K562 (cell line): ENCODE measurements at regions not wholly inside any gene's neighbourhood (a gene's known extent, or its start where the extent isn't known, plus 50 kb on each side); places are given as distances from the start of the nearest gene placed in this dataset.

ENCODE experiments used
- ATAC-seq: fragments of 200-7000 bp; cut with Tn5 transposase; 3 replicates; pipeline ENCODE4 v1.9.1; 2020; ENCODE audit warnings: moderate library complexity
- BruUV-seq: library from RNA; stranded (reverse); fragments of 400-500 nt; replicated peaks from 2 replicates; lab custom pipeline; 2021; lab: Mats Ljungman, UMichigan
- CTCF ChIA-PET: fragments of 300-600 bp; formaldehyde crosslinking; extraction: SDS; loops from one replicate; lab custom pipeline; 2021; ENCODE audit warnings: low intra/inter-chr PET ratio; lab: Yijun Ruan, JAX
- POLR2A ChIA-PET: fragments of 300-600, 350-650 bp; sonication (Branson Sonifier 250); formaldehyde crosslinking; extraction: SDS; loops from one replicate; lab custom pipeline; 2021; ENCODE audit warnings: antibody characterized with exemption, inconsistent platforms; lab: Yijun Ruan, JAX
- DNase-seq, 4 experiments: peaks; one replicate each; pipeline versions ENCODE4 v3.0.0 to v3.0.0-alpha.2; 2011 to 2018; ENCODE audit warnings: low spot score in 3 of 4, mixed read lengths in 3 of 4; ENCODE audit errors: extremely low read depth in 1 of 4
- FAIRE-seq: peaks from 2 replicates; lab custom pipeline; 2011; peaks lifted over from hg19 to GRCh38; lab: Jason Lieb, UNC
- H2AFZ ChIP-seq: 2 replicates; pipeline ENCODE4 v1.6.0; 2011; ENCODE audit warnings: low read depth, low read length, control low read depth, inconsistent platforms
- H3K27ac ChIP-seq: fragments of 200-600 bp; 3 replicates; pipeline ENCODE4 v1.8.0; 2011; ENCODE audit warnings: low read depth, mild to moderate bottlenecking, control low read depth, inconsistent platforms, low read length, moderate library complexity, mixed read lengths; ENCODE audit errors: extremely low read depth
- H3K27me3 ChIP-seq, 2 experiments: fragments of 300-600 bp in 1 of 2; 2 replicates in 1 of 2; 3 replicates in 1 of 2; pipeline versions ENCODE4 v1.6.0 to v1.8.0; 2011; ENCODE audit warnings: inconsistent platforms in 2 of 2, low read length in 2 of 2, mild to moderate bottlenecking in 1 of 2, mixed read lengths in 1 of 2, moderate library complexity in 1 of 2; ENCODE audit not compliant: control insufficient read depth in 2 of 2, insufficient read depth in 2 of 2
- H3K36me3 ChIP-seq: fragments of 300-600 bp; 3 replicates; pipeline ENCODE4 v1.8.0; 2011; ENCODE audit warnings: mild to moderate bottlenecking, low read length, inconsistent platforms; ENCODE audit not compliant: control insufficient read depth, insufficient read depth
- H3K4me1 ChIP-seq, 2 experiments: fragments of 200-600 bp in 1 of 2; replicated peaks in 1 of 2; 2 replicates in 1 of 2; 3 replicates in 1 of 2; pipeline versions ENCODE4 v1.5.1 to v1.8.0; 2011; ENCODE audit warnings: inconsistent platforms in 2 of 2, low read length in 2 of 2, mild to moderate bottlenecking in 1 of 2, mixed read lengths in 1 of 2, moderate library complexity in 1 of 2; ENCODE audit not compliant: control insufficient read depth in 2 of 2, insufficient read depth in 2 of 2
- H3K4me2 ChIP-seq: 2 replicates; pipeline ENCODE4 v1.6.1; 2011; ENCODE audit warnings: low read length, control low read depth, inconsistent platforms, mixed read lengths; ENCODE audit not compliant: insufficient read depth
- H3K4me3 ChIP-seq: fragments of 200-600 bp; sonication (generic), shearing (Covaris generic); 2 replicates; pipeline ENCODE4 v1.5.1; 2016; ENCODE audit warnings: control low read depth, inconsistent platforms
- H3K79me2 ChIP-seq: fragments of 200-600 bp; 3 replicates; pipeline ENCODE4 v1.8.0; 2011; ENCODE audit warnings: low read length, inconsistent platforms; ENCODE audit not compliant: control insufficient read depth, insufficient read depth
- H3K9ac ChIP-seq, 2 experiments: 2 replicates each; pipeline versions ENCODE4 v1.6.0 to v1.6.1; 2011; ENCODE audit warnings: low read depth in 2 of 2, low read length in 2 of 2, control low read depth in 1 of 2, inconsistent platforms in 1 of 2, mild to moderate bottlenecking in 1 of 2, mixed read lengths in 1 of 2; ENCODE audit not compliant: insufficient read depth in 1 of 2
- H3K9me1 ChIP-seq: one replicate; pipeline ENCODE4 v1.6.0; 2011; ENCODE audit warnings: inconsistent platforms, mild to moderate bottlenecking, low read length, moderate library complexity; ENCODE audit not compliant: control insufficient read depth, insufficient read depth
- H3K9me3 ChIP-seq: replicated peaks from 2 replicates; pipeline ENCODE4 v1.5.1; 2011; ENCODE audit warnings: low read depth, low read length, inconsistent platforms; ENCODE audit not compliant: control insufficient read depth, insufficient read depth
- H4K20me1 ChIP-seq: replicated peaks from 2 replicates; pipeline ENCODE4 v1.6.1; 2011; ENCODE audit warnings: low read length, inconsistent platforms, mixed read lengths; ENCODE audit not compliant: control insufficient read depth, insufficient read depth
- CREB5 ChIP-seq: fragments of 250-450 bp; sonication (Bioruptor Pico); IDR thresholded peaks from 2 replicates; pipeline ENCODE4 v1.5.0; 2020; ENCODE audit warnings: mild to moderate bottlenecking
- CXXC5 ChIP-seq: fragments of 250-450 bp; sonication (Bioruptor Pico); IDR thresholded peaks from 2 replicates; pipeline ENCODE4 v1.8.0; 2022; ENCODE audit warnings: inconsistent platforms, mild to moderate bottlenecking, moderate library complexity
- E4F1 ChIP-seq: fragments of 250-450 bp; sonication (Bioruptor Pico); IDR thresholded peaks from 2 replicates; pipeline ENCODE4 v1.5.0; 2021; ENCODE audit warnings: mild to moderate bottlenecking, borderline replicate concordance
- SREBF2 ChIP-seq: sonication (generic); formaldehyde crosslinking; IDR thresholded peaks from 2 replicates; pipeline ENCODE4 v1.4.0; 2020; ENCODE audit warnings: mild to moderate bottlenecking, missing genetic modification reagents
- ZBTB2 ChIP-seq: fragments of 450-650 bp; IDR thresholded peaks from 2 replicates; pipeline ENCODE4 v1.6.1; 2016; ENCODE audit warnings: antibody characterized with exemption
- ZNF354B ChIP-seq: fragments of 250-450 bp; sonication (Bioruptor Pico); IDR thresholded peaks from 2 replicates; pipeline ENCODE4 v1.4.0; 2020
- ZNF699 ChIP-seq: fragments of 250-450 bp; sonication (Bioruptor Pico); IDR thresholded peaks from 2 replicates; pipeline ENCODE4 v1.8.0; 2021; ENCODE audit warnings: mild to moderate bottlenecking, moderate library complexity; ENCODE audit not compliant: insufficient replicate concordance
- ZNF766 ChIP-seq: fragments of 200-800 bp; sonication (Bioruptor generic); conservative IDR thresholded peaks from 2 replicates; pipeline ENCODE4 v1.6.1; 2016; ENCODE audit warnings: missing genetic modification characterization, missing compliant biosample characterization
- WGBS: fragments of 100-300 bp; shearing (Covaris generic); methylation state at CpG from one replicate; pipeline ENCODE4 v1.1.6; 2016; ENCODE audit warnings: low coverage, mixed read lengths; ENCODE audit not compliant: insufficient coverage; ENCODE audit errors: missing lambda C conversion rate; 5-methylcytosine and 5-hydroxymethylcytosine counted together
- in situ Hi-C: fragments of 300-500 bp; cut with MboI; formaldehyde crosslinking; loops from 4 replicates; pipeline ENCODE4 v1.15.0; 2018; ENCODE audit warnings: inconsistent platforms, mixed read lengths
- intact Hi-C: fragments of 100-400 bp; cut with micrococcal nuclease; formaldehyde crosslinking; loops from 2 replicates; pipeline ENCODE4 v1.14.2; 2022

DNA sequence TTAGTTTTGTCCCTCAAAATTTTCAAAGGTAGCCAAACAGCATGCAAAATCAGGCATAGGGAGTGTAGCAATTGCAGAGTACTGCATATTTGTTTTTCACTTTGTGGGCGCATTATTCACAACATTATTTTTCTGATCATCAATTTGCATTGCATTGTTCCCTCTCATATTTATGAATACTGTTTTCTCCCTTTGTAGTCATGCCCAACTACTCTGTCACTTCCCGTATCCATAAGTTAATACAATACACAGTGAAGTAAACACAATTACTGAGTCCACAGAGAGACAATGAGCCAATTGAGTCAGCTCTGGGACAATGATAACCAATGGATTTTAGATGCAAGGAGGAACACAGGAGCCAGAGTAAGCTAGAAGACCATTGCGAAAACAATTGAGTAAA, 944.0 kb upstream of the ADGRL4 start:
- Histone ChIP-seq H3K9ac (no peak overlapping the region), H3K36me3 (no peaks in the 10 kb centered on the region), H3K27me3 (no peaks in the 10 kb centered on the region), H3K27ac (no peak overlapping the region), H4K20me1 (no peaks in the 10 kb centered on the region), H3K79me2 (no peaks in the 10 kb centered on the region), H3K4me2 (no peak overlapping the region), H3K4me1 (no peaks in the 10 kb centered on the region), H2AFZ (no peak overlapping the region), H3K9me3 (no peaks in the 10 kb centered on the region), H3K9me1 (no peaks in the 10 kb centered on the region), H3K4me3 (no peak overlapping the region)
- no peak for FAIRE-seq
- BruUV-seq: no TSS peak
- WGBS: 6% methylated on average over 3 of the region's 3 CpGs
- intact Hi-C loops (no loop called here), in situ Hi-C loops (no loop called here)
- no peak for ATAC-seq
- TF ChIP-seq CXXC5 (CRISPR knock-in tag) (no peak), ZBTB2 (no peak), ZNF354B (CRISPR knock-in tag) (no peak), E4F1 (CRISPR knock-in tag) (no peak), ZNF699 (CRISPR knock-in tag) (no peak), SREBF2 (no peak), ZNF766 (CRISPR knock-in tag) (no peak), CREB5 (CRISPR knock-in tag) (no peak)
- ChIA-PET POLR2A (no interaction called here), CTCF (no interaction called here)
- no peak for DNase-seq
